ENCODE measurements at regions not wholly inside any gene's neighbourhood (a gene's known extent, or its start where the extent isn't known, plus 50 kb on each side); places are given as distances from the start of the nearest gene placed in this dataset.

GRCh38 chr1:82644186-82644915 lies 843.6 kb downstream of the ADGRL2 start:
- DNase-seq (ENCODE audit: low read depth), result no peak

GRCh38 chr1:82640352-82640751 lies 839.6 kb downstream of the ADGRL2 start:
- DNase-seq (ENCODE audit: low read depth), result no peak

GRCh38 chr1:82634266-82634665 lies 833.5 kb downstream of the ADGRL2 start:
- DNase-seq (ENCODE audit: low read depth), result no peak

GRCh38 chr1:82632155-82632554 lies 831.4 kb downstream of the ADGRL2 start:
- DNase-seq (ENCODE audit: low read depth), result no peak

- no peak for DNase-seq (ENCODE audit: low read depth)
These were observed 828.2 kb downstream of the ADGRL2 start for GRCh38 chr1:82628887-82629286.

GRCh38 chr1:82625537-82625936 lies 824.8 kb downstream of the ADGRL2 start:
- no peak for DNase-seq (ENCODE audit: low read depth)

GRCh38 chr1:82621076-82621475 lies 820.3 kb downstream of the ADGRL2 start:
- no peak for DNase-seq (ENCODE audit: low read depth)

- no peak for DNase-seq (ENCODE audit: low read depth)
These were observed 813.4 kb downstream of the ADGRL2 start for GRCh38 chr1:82614090-82614489.

GRCh38 chr1:82612986-82613385 lies 812.3 kb downstream of the ADGRL2 start:
- no peak for DNase-seq (ENCODE audit: low read depth)

- DNase-seq (ENCODE audit: low read depth), result no peak
These were observed 805.8 kb downstream of the ADGRL2 start for GRCh38 chr1:82606546-82606945.

GRCh38 chr1:82604524-82604923 lies 803.8 kb downstream of the ADGRL2 start:
- no peak for DNase-seq (ENCODE audit: low read depth)

GRCh38 chr1:82600314-82600713 lies 799.6 kb downstream of the ADGRL2 start:
- DNase-seq (ENCODE audit: low read depth), result no peak

GRCh38 chr1:82598812-82599211 lies 798.1 kb downstream of the ADGRL2 start:
- no peak for DNase-seq (ENCODE audit: low read depth)

- DNase-seq (ENCODE audit: low read depth), result no peak
These were observed 797.6 kb downstream of the ADGRL2 start for GRCh38 chr1:82598337-82598736.

GRCh38 chr1:82597649-82598048 lies 796.9 kb downstream of the ADGRL2 start:
- DNase-seq (ENCODE audit: low read depth), result no peak

GRCh38 chr1:82597141-82597540 lies 796.4 kb downstream of the ADGRL2 start:
- no peak for DNase-seq (ENCODE audit: low read depth)

GRCh38 chr1:82593561-82593960 lies 792.8 kb downstream of the ADGRL2 start:
- no peak for DNase-seq (ENCODE audit: low read depth)

GRCh38 chr1:82589588-82589987 lies 788.9 kb downstream of the ADGRL2 start:
- DNase-seq (ENCODE audit: low read depth), result no peak

GRCh38 chr1:82587371-82587770 lies 786.6 kb downstream of the ADGRL2 start:
- no peak for DNase-seq (ENCODE audit: low read depth)

- DNase-seq (ENCODE audit: low read depth), result no peak
These were observed 785.7 kb downstream of the ADGRL2 start for GRCh38 chr1:82586473-82586872.

- no peak for DNase-seq (ENCODE audit: low read depth)
These were observed 781.6 kb downstream of the ADGRL2 start for GRCh38 chr1:82582347-82582746.

- DNase-seq (ENCODE audit: low read depth), result no peak
These were observed 777.5 kb downstream of the ADGRL2 start for GRCh38 chr1:82578086-82578726.

- no peak for DNase-seq (ENCODE audit: low read depth)
These were observed 766.6 kb downstream of the ADGRL2 start for GRCh38 chr1:82567348-82567747.

GRCh38 chr1:82565546-82565945 lies 764.8 kb downstream of the ADGRL2 start:
- no peak for DNase-seq (ENCODE audit: low read depth)
